Mesendoderm (in vitro differentiated cells): ENCODE measurements at regions not wholly inside any gene's neighbourhood (a gene's known extent, or its start where the extent isn't known, plus 50 kb on each side); places are given as distances from the start of the nearest gene placed in this dataset.

Source experiments
- DNase-seq: peaks from one replicate; pipeline ENCODE4 v3.0.0; 2013
- H2AK5ac ChIP-seq: 2 replicates; pipeline ENCODE4 v1.6.1; 2013; ENCODE audit warnings: low read length, inconsistent platforms
- H2BK120ac ChIP-seq: 2 replicates; pipeline ENCODE4 v1.6.1; 2013; ENCODE audit warnings: low read depth, mild to moderate bottlenecking, low read length, moderate library complexity, mixed read lengths
- H2BK15ac ChIP-seq: replicated peaks from 2 replicates; pipeline ENCODE4 v1.6.1; 2013; ENCODE audit warnings: low read depth, mild to moderate bottlenecking, moderate library complexity
- H2BK5ac ChIP-seq: 2 replicates; pipeline ENCODE4 v1.6.1; 2013; ENCODE audit warnings: low read length, inconsistent platforms
- H3K18ac ChIP-seq: 2 replicates; pipeline ENCODE4 v1.6.1; 2013; ENCODE audit warnings: mild to moderate bottlenecking, low read length, mixed read lengths
- H3K23ac ChIP-seq: one replicate; pipeline ENCODE4 v1.6.1; 2013; ENCODE audit warnings: low read length
- H3K27ac ChIP-seq: 2 replicates; pipeline ENCODE4 v1.5.1; 2013; ENCODE audit warnings: low read depth, mild to moderate bottlenecking, inconsistent platforms, low read length, moderate library complexity
- H3K27me3 ChIP-seq: 2 replicates; pipeline ENCODE4 v1.6.1; 2013; ENCODE audit warnings: low read length, control low read depth, mild to moderate bottlenecking, inconsistent platforms; ENCODE audit not compliant: insufficient read depth, poor library complexity
- H3K36me3 ChIP-seq: 2 replicates; pipeline ENCODE4 v1.6.1; 2013; ENCODE audit warnings: low read length, inconsistent platforms; ENCODE audit not compliant: control insufficient read depth, insufficient read depth
- H3K4ac ChIP-seq: one replicate; pipeline ENCODE4 v1.6.1; 2013; ENCODE audit warnings: low read depth, mild to moderate bottlenecking, low read length, moderate library complexity
- H3K4me1 ChIP-seq: 2 replicates; pipeline ENCODE4 v1.6.1; 2013; ENCODE audit warnings: low read depth, low read length, inconsistent platforms; ENCODE audit not compliant: control insufficient read depth
- H3K4me2 ChIP-seq: 2 replicates; pipeline ENCODE4 v1.6.1; 2013; ENCODE audit warnings: low read length
- H3K4me3 ChIP-seq: 2 replicates; pipeline ENCODE4 v1.5.1; 2013; ENCODE audit warnings: mild to moderate bottlenecking, low read length
- H3K56ac ChIP-seq: one replicate; pipeline ENCODE4 v1.6.1; 2013; ENCODE audit warnings: low read length
- H3K79me1 ChIP-seq: 2 replicates; pipeline ENCODE4 v1.6.1; 2013; ENCODE audit warnings: low read length, inconsistent platforms
- H3K79me2 ChIP-seq: 2 replicates; pipeline ENCODE4 v1.6.1; 2013; ENCODE audit warnings: mild to moderate bottlenecking, low read length; ENCODE audit not compliant: control insufficient read depth, insufficient read depth
- H3K9ac ChIP-seq: 2 replicates; pipeline ENCODE4 v1.6.1; 2013; ENCODE audit warnings: low read length, inconsistent platforms
- H4K5ac ChIP-seq: one replicate; pipeline ENCODE4 v1.6.1; 2013; ENCODE audit warnings: low read length
- H4K8ac ChIP-seq: one replicate; pipeline ENCODE4 v1.6.1; 2013; ENCODE audit warnings: low read depth, mild to moderate bottlenecking, control low read depth, low read length, moderate library complexity
- whole genome bisulfite sequencing: extraction: QIAGEN DNeasy Blood & Tissue Kit; methylation state at CpG from one replicate; pipeline ENCODE4 v1.1.7; 2013; ENCODE audit warnings: low lambda C conversion rate, missing lambda C conversion rate; ENCODE audit not compliant: insufficient coverage; ENCODE audit errors: extremely low coverage; 5-methylcytosine and 5-hydroxymethylcytosine counted together

DNA sequence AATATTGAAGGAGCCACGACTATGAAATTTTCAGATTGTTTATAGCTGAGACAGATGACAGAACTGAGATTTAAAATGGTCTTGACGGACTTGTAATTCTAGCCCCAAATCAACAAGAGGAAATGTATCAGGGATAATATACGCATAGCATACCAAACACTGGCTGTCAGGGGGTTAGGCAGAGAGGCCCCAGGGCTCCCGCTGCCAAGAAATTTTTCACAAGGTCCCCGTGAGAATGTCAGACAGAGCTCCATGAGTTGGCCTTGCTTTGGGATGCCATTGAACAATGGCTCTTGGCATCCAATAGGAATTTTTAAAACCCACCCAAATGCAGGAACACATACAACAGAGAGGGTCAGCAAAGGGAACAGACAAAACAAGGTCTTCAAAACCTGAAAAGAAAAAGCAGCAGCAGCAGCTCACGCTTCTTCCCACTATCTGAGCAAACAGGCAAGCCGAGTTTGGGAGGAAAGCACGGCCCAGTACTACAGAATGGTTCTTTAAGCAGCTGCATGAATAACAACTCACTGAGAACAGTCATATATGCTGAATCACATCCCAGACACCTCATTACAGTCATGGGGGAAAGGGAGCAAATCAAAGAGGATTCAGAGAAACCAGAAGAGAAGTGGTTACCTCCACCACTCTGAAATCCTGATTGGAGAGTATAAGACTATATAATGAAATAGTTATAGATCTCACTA is 445.6 kb downstream of the RND3 start:
- no peak overlapping the region for H2BK120ac ChIP-seq
- WGBS: no CpG with 5 or more reads among the region's 8 CpGs

DNA sequence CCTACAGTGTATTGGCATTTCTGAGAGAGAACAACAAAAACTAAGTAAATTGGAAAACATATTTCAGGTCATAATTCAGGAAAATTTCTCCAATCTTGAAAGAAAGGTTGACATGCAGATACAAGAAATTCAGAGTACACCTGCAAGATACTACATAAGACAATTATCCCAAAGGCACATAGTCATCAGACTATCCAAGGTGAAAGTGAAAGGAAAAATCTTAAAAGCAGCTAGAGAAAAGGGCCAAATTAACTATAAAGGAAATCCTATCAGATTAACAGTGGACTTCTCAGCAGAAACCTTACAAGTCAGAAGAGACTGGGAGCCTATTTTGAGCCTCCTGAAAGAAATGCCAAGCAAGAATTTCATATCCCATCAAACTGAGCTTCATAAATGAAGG is 449.0 kb upstream of the MMADHC start:
- no peak for DNase-seq
- Histone ChIP-seq H3K79me2 (no peaks in the 10 kb centered on the region), H3K27ac (no peak overlapping the region), H3K4me1 (no peaks in the 10 kb centered on the region), H2BK15ac (no peak overlapping the region), H3K4ac (no peak overlapping the region), H3K18ac (no peak overlapping the region), H3K4me2 (no peak overlapping the region), H2BK5ac (no peak overlapping the region), H3K79me1 (no peaks in the 10 kb centered on the region), H4K5ac (no peak overlapping the region), H3K27me3 (no peaks in the 10 kb centered on the region), H3K23ac (no peak overlapping the region), H2AK5ac (no peak overlapping the region), H3K56ac (no peak overlapping the region), H3K36me3 (no peaks in the 10 kb centered on the region), H3K4me3 (no peak overlapping the region), H3K9ac (no peak overlapping the region), H4K8ac (no peak overlapping the region), H2BK120ac (no peak overlapping the region)

More for the DNA sequence above, 445.6 kb downstream of the RND3 start:
- H3K36me3 ChIP-seq: no peaks in the 10 kb centered on the region
- no peak for DNase-seq
- H3K18ac ChIP-seq: no peak overlapping the region
- H3K56ac ChIP-seq: no peak overlapping the region
- no peak overlapping the region for H3K27ac ChIP-seq
- H3K79me2 ChIP-seq: no peaks in the 10 kb centered on the region
- no peaks in the 10 kb centered on the region for H3K27me3 ChIP-seq
- H3K23ac ChIP-seq: no peak overlapping the region
- H3K79me1 ChIP-seq: no peaks in the 10 kb centered on the region
- H4K5ac ChIP-seq: no peak overlapping the region
- no peak overlapping the region for H2BK15ac ChIP-seq
- no peaks in the 10 kb centered on the region for H3K4me1 ChIP-seq
- H2BK5ac ChIP-seq: no peak overlapping the region
- no peak overlapping the region for H3K4ac ChIP-seq
- H3K4me2 ChIP-seq: no peak overlapping the region
- no peak overlapping the region for H2AK5ac ChIP-seq
- no peak overlapping the region for H3K9ac ChIP-seq
- no peak overlapping the region for H4K8ac ChIP-seq
- no peak overlapping the region for H3K4me3 ChIP-seq

DNA sequence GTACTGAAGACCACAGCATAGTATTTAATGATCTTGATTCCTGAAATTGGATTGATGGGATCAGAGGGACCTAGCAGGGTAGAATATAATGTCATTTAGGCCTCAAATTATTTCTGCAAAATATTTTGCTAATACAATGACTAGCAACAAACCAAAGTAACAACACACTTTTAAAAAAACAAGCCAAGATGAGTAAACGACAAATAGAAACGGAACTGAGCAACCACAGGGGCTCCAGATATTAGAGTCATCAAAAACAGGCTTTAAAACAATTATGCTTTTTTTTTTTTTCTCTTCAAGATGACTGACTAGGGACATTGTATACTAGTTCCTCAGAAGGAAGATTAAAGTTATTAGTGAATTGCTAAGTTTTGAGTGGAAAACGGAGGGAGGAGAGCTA is 447.1 kb upstream of the MMADHC start:
- no peak overlapping the region for H3K18ac ChIP-seq
- no peak for DNase-seq
- no peak overlapping the region for H2BK120ac ChIP-seq
- no peak overlapping the region for H4K5ac ChIP-seq
- no peaks in the 10 kb centered on the region for H3K36me3 ChIP-seq
- H3K56ac ChIP-seq: no peak overlapping the region
- H3K23ac ChIP-seq: no peak overlapping the region
- H3K9ac ChIP-seq: no peak overlapping the region
- H2AK5ac ChIP-seq: no peak overlapping the region
- no peak overlapping the region for H2BK15ac ChIP-seq
- H3K4me2 ChIP-seq: no peak overlapping the region
- no peaks in the 10 kb centered on the region for H3K4me1 ChIP-seq
- H3K79me1 ChIP-seq: no peaks in the 10 kb centered on the region
- no peaks in the 10 kb centered on the region for H3K27me3 ChIP-seq
- no CpG with 5 or more reads among the region's 3 CpGs for WGBS
- H2BK5ac ChIP-seq: no peak overlapping the region
- H3K4me3 ChIP-seq: no peak overlapping the region
- H3K4ac ChIP-seq: no peak overlapping the region
- no peak overlapping the region for H4K8ac ChIP-seq
- H3K27ac ChIP-seq: no peak overlapping the region
- no peaks in the 10 kb centered on the region for H3K79me2 ChIP-seq

DNA sequence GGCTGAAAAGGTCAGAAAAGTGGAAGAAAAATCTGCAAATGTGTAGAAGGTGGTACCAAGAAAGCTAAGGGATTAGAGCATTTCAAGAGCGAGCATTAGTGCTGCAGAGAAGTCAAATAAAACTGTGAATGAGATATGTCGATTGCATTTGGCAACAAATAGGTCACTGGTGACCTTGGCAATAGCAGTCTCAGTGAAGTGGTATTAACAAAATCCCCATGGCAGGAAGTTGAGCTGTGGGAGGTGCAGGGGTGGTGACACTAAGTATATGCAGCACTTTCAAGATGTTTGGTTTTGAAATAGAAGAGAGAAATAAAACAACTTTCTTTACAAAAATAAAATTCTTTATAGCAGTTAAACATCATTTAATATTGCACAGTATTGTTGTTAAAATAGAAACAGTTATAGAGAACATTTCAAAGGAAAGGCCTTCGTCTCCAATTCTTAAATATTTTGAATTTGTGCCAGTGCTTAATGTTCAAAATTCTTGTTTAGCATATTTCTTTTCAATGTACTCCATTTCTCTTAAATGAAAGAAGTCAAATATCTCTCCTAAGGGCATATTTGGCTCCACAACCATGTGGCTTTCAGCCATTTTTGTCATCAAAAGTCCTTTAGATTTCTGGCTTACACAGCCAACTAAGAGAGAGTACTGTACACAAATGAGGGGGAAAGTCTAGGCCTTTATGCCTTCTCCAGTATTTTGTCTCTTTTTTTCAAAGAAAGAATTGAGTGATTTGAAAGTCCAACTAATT is 443.0 kb upstream of the MMADHC start:
- no peak overlapping the region for H3K4me2 ChIP-seq
- H3K18ac ChIP-seq: no peak overlapping the region
- H4K8ac ChIP-seq: no peak overlapping the region
- H4K5ac ChIP-seq: no peak overlapping the region
- no peak overlapping the region for H3K27ac ChIP-seq
- no peak overlapping the region for H3K23ac ChIP-seq
- H3K79me2 ChIP-seq: no peaks in the 10 kb centered on the region
- WGBS: no CpG with 5 or more reads among the region's 3 CpGs
- no peaks in the 10 kb centered on the region for H3K27me3 ChIP-seq
- H3K4ac ChIP-seq: no peak overlapping the region
- H3K79me1 ChIP-seq: no peaks in the 10 kb centered on the region
- no peaks in the 10 kb centered on the region for H3K4me1 ChIP-seq
- no peak overlapping the region for H3K4me3 ChIP-seq
- H3K56ac ChIP-seq: no peak overlapping the region
- H2BK120ac ChIP-seq: no peak overlapping the region
- no peak overlapping the region for H3K9ac ChIP-seq
- H2AK5ac ChIP-seq: no peak overlapping the region
- H2BK15ac ChIP-seq: no peak overlapping the region
- no peak overlapping the region for H2BK5ac ChIP-seq
- H3K36me3 ChIP-seq: no peaks in the 10 kb centered on the region
- no peak for DNase-seq

DNA sequence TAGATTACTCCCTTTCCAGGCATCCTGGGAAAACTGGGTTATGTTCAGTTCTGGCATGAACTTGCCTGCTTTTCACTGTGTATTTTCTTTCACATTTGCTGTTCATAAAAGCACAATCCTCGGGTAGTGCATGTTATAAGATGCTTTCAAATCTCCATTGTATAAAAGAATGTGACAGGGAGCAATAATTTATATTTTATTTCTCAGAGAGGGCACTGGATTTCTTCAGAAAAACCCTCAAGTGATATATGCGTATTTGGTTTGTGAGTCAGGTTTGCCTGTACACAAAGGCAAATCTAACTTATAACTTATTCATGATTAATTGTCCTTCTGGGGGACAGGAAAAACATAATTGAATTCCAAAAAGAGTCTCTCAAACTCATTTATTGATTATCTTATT is 440.7 kb upstream of the MMADHC start:
- Histone ChIP-seq H3K56ac (no peak overlapping the region), H2BK5ac (no peak overlapping the region), H3K4me1 (no peaks in the 10 kb centered on the region), H3K27me3 (no peaks in the 10 kb centered on the region), H3K4me2 (no peak overlapping the region), H3K9ac (no peak overlapping the region), H3K36me3 (no peaks in the 10 kb centered on the region), H3K4me3 (no peak overlapping the region), H3K4ac (no peak overlapping the region), H3K23ac (no peak overlapping the region), H2AK5ac (no peak overlapping the region), H4K5ac (no peak overlapping the region), H3K79me2 (no peaks in the 10 kb centered on the region), H2BK15ac (no peak overlapping the region), H2BK120ac (no peak overlapping the region), H3K27ac (no peak overlapping the region), H3K18ac (no peak overlapping the region), H3K79me1 (no peaks in the 10 kb centered on the region), H4K8ac (no peak overlapping the region)
- no CpG with 5 or more reads among the region's 2 CpGs for WGBS
- no peak for DNase-seq
